Body of pancreas (tissue), 4 donors: ENCODE measurements at regions not wholly inside any gene's neighbourhood (a gene's known extent, or its start where the extent isn't known, plus 50 kb on each side); places are given as distances from the start of the nearest gene placed in this dataset.
"Not testable (repeated sequence)": the region's sequence is repeated elsewhere in the genome, so short reads cannot be mapped to it uniquely, and the experiment has no call there.

ENCODE experiments used
- POLR2A ChIP-seq, 3 donors: fragments of 450-650 bp; IDR thresholded peaks; one replicate each; pipeline ENCODE4 v1.6.1; 2016; ENCODE audit warnings: antibody characterized with exemption in 3 of 3, mild to moderate bottlenecking in 2 of 3
- TF ChIP-seq, protein P1 (sequence below), 7 experiments: fragments of 450-650 bp in 4 of 7; fragments of 200-600 bp in 3 of 7; sonication (generic) in 3 of 7; IDR thresholded peaks; one replicate each; pipeline ENCODE4 v1.5.1; 2016 to 2019; ENCODE audit warnings: antibody characterized with exemption in 7 of 7

GRCh38 chr2:94576486-94576885 is 294.7 kb upstream of the TEKT4 start:
- TF ChIP-seq, protein P1, sequence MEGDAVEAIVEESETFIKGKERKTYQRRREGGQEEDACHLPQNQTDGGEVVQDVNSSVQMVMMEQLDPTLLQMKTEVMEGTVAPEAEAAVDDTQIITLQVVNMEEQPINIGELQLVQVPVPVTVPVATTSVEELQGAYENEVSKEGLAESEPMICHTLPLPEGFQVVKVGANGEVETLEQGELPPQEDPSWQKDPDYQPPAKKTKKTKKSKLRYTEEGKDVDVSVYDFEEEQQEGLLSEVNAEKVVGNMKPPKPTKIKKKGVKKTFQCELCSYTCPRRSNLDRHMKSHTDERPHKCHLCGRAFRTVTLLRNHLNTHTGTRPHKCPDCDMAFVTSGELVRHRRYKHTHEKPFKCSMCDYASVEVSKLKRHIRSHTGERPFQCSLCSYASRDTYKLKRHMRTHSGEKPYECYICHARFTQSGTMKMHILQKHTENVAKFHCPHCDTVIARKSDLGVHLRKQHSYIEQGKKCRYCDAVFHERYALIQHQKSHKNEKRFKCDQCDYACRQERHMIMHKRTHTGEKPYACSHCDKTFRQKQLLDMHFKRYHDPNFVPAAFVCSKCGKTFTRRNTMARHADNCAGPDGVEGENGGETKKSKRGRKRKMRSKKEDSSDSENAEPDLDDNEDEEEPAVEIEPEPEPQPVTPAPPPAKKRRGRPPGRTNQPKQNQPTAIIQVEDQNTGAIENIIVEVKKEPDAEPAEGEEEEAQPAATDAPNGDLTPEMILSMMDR (IDR thresholded peaks at IDR 0.05): not testable (repeated sequence)
- not testable (repeated sequence) for TF ChIP-seq POLR2A (IDR thresholded peaks at IDR 0.05)
